A549 (cell line): ENCODE measurements at regions not wholly inside any gene's neighbourhood (a gene's known extent, or its start where the extent isn't known, plus 50 kb on each side); places are given as distances from the start of the nearest gene placed in this dataset.

ENCODE experiments used
- CHD4 ChIP-seq: fragments of 200-600 bp; sonication (generic); IDR thresholded peaks from 2 replicates; pipeline ENCODE4 v1.6.1; 2016; ENCODE audit warnings: antibody characterized with exemption, mild to moderate bottlenecking, borderline replicate concordance
- EP300 ChIP-seq, 2 experiments: fragments of >200 bp; sonication (Bioruptor Twin); formaldehyde crosslinking; IDR thresholded peaks; 2 replicates in 1 of 2; 3 replicates in 1 of 2; pipeline ENCODE4 v1.6.1; 2016 to 2017
- MAFK ChIP-seq: fragments of 450-650 bp; IDR thresholded peaks from 2 replicates; pipeline ENCODE4 v1.6.1; 2014; ENCODE audit not compliant: partially characterized antibody
- MAZ ChIP-seq: fragments of 150-350 bp; IDR thresholded peaks from 2 replicates; pipeline ENCODE4 v1.6.1; 2014; ENCODE audit warnings: antibody characterized with exemption, low read depth, low read length, borderline replicate concordance
- MYC ChIP-seq: IDR thresholded peaks from 2 replicates; pipeline ENCODE4 v1.6.1; 2012; ENCODE audit warnings: mild to moderate bottlenecking, inconsistent platforms, low read length, improper control_type of control experiment, borderline replicate concordance
- RCOR1 ChIP-seq: fragments of 150-350 bp; IDR thresholded peaks from 2 replicates; pipeline ENCODE4 v1.6.1; 2014; ENCODE audit warnings: antibody characterized with exemption, low read length, low read depth
- TF ChIP-seq, protein P1 (sequence below): fragments of >200 bp; sonication (Bioruptor Twin); formaldehyde crosslinking; IDR thresholded peaks from 3 replicates; pipeline ENCODE4 v1.5.1; 2016
- TF ChIP-seq, protein P2 (sequence below): fragments of 450-650 bp; IDR thresholded peaks from 2 replicates; pipeline ENCODE4 v1.6.1; 2014; ENCODE audit warnings: antibody characterized with exemption
- TF ChIP-seq, protein P3 (sequence below): IDR thresholded peaks from 2 replicates; pipeline ENCODE4 v1.6.1; 2012

DNA sequence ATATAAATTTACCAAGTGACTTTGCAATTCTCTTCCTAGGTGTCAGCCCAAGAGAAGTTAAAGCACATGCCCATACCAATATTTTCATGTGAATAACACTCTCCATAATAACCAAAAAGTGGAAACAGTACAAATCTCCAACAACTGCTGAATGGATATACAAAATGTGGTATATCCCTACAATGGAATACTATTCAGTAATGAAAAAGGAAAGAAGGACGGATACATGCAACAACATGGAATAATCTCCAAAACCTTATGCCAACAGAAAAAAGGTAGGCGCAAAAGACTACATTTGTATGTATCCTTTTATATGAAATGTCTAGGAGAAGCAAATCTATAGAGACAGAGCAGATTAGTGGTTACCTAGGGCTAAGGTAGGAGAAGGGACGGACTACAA is 487.7 kb upstream of the ID4 start:
- TF ChIP-seq, protein P1, sequence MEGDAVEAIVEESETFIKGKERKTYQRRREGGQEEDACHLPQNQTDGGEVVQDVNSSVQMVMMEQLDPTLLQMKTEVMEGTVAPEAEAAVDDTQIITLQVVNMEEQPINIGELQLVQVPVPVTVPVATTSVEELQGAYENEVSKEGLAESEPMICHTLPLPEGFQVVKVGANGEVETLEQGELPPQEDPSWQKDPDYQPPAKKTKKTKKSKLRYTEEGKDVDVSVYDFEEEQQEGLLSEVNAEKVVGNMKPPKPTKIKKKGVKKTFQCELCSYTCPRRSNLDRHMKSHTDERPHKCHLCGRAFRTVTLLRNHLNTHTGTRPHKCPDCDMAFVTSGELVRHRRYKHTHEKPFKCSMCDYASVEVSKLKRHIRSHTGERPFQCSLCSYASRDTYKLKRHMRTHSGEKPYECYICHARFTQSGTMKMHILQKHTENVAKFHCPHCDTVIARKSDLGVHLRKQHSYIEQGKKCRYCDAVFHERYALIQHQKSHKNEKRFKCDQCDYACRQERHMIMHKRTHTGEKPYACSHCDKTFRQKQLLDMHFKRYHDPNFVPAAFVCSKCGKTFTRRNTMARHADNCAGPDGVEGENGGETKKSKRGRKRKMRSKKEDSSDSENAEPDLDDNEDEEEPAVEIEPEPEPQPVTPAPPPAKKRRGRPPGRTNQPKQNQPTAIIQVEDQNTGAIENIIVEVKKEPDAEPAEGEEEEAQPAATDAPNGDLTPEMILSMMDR = no peak
- TF ChIP-seq MAZ (no peak), EP300 (IDR thresholded peaks at IDR 0.05) (no peak), MYC (no peak), MAFK (no peak), RCOR1 (no peak), CHD4 (no peak)
- TF ChIP-seq, protein P2, sequence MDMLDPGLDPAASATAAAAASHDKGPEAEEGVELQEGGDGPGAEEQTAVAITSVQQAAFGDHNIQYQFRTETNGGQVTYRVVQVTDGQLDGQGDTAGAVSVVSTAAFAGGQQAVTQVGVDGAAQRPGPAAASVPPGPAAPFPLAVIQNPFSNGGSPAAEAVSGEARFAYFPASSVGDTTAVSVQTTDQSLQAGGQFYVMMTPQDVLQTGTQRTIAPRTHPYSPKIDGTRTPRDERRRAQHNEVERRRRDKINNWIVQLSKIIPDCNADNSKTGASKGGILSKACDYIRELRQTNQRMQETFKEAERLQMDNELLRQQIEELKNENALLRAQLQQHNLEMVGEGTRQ = no peak
- TF ChIP-seq, protein P3, sequence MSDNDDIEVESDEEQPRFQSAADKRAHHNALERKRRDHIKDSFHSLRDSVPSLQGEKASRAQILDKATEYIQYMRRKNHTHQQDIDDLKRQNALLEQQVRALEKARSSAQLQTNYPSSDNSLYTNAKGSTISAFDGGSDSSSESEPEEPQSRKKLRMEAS = no peak
